ENCODE measurements at regions not wholly inside any gene's neighbourhood (a gene's known extent, or its start where the extent isn't known, plus 50 kb on each side); places are given as distances from the start of the nearest gene placed in this dataset.

- no peak for TF ChIP-seq POLR2A (IDR thresholded peaks at IDR 0.05)
- TF ChIP-seq CTCF (IDR thresholded peaks at IDR 0.05) = no peak
These were observed 142.0 kb downstream of the TMEM18 start for GRCh38 chr2:535222-535621.
